IMR-90 (cell line): ENCODE measurements at regions not wholly inside any gene's neighbourhood (a gene's known extent, or its start where the extent isn't known, plus 50 kb on each side); places are given as distances from the start of the nearest gene placed in this dataset.
A peak's percentile ranks its signal among the peaks of the same experiment; 100 is the strongest.

ENCODE experiments used
- ATAC-seq: fragments of 200-7000 bp; cut with Tn5 transposase; 2 replicates; pipeline ENCODE4 v1.9.1; 2020; ENCODE audit warnings: low read depth, mild to moderate bottlenecking, moderate library complexity
- BruUV-seq: library from RNA; stranded (reverse); fragments of 400-500 nt; replicated peaks from 2 replicates; lab custom pipeline; 2021; lab: Mats Ljungman, UMichigan
- CTCF ChIA-PET: fragments of 300-600 bp; formaldehyde crosslinking; extraction: SDS; loops from one replicate; lab custom pipeline; 2021; ENCODE audit warnings: antibody characterized with exemption; lab: Yijun Ruan, JAX
- POLR2A ChIA-PET: fragments of 300-600 bp; sonication (Branson Sonifier 250); formaldehyde crosslinking; loops from one replicate; lab custom pipeline; 2022; ENCODE audit warnings: antibody characterized with exemption; ENCODE audit not compliant: unreplicated experiment; lab: Charles Lee
- DNase-seq: peaks from one replicate; pipeline ENCODE4 v3.0.0; 2013
- H2AFZ ChIP-seq: replicated peaks from 2 replicates; pipeline ENCODE3; 2013; ENCODE audit warnings: low read length, mild to moderate bottlenecking; ENCODE audit not compliant: poor library complexity
- H2AK5ac ChIP-seq: 2 replicates; pipeline ENCODE4 v1.6.1; 2013; ENCODE audit warnings: low read depth, low read length, inconsistent platforms
- H2AK9ac ChIP-seq: replicated peaks from 2 replicates; pipeline ENCODE3; 2013; ENCODE audit warnings: mild to moderate bottlenecking, low read depth, low read length, moderate library complexity; ENCODE audit not compliant: poor library complexity
- H2BK120ac ChIP-seq: 2 replicates; pipeline ENCODE4 v1.6.1; 2013; ENCODE audit warnings: low read depth, low read length, inconsistent platforms
- H2BK15ac ChIP-seq: 3 replicates; pipeline ENCODE4 v1.6.1; 2013; ENCODE audit warnings: low read depth, low read length, inconsistent platforms
- H2BK20ac ChIP-seq: 2 replicates; pipeline ENCODE4 v1.6.1; 2013; ENCODE audit warnings: low read depth, mild to moderate bottlenecking, inconsistent platforms, low read length, moderate library complexity
- H2BK5ac ChIP-seq: 2 replicates; pipeline ENCODE4 v1.6.1; 2013; ENCODE audit warnings: mild to moderate bottlenecking, low read depth, low read length, inconsistent platforms; ENCODE audit not compliant: poor library complexity, severe bottlenecking
- H3K14ac ChIP-seq: replicated peaks from 2 replicates; pipeline ENCODE4 v1.6.1; 2013; ENCODE audit warnings: low read depth, low read length, inconsistent platforms
- H3K18ac ChIP-seq: 2 replicates; pipeline ENCODE4 v1.6.1; 2013; ENCODE audit warnings: low read depth, low read length, control low read depth
- H3K23ac ChIP-seq: 2 replicates; pipeline ENCODE4 v1.6.1; 2013; ENCODE audit warnings: low read depth, low read length, inconsistent platforms
- H3K27ac ChIP-seq: 2 replicates; pipeline ENCODE4 v1.5.1; 2013; ENCODE audit warnings: mild to moderate bottlenecking, control low read depth, low read length; ENCODE audit not compliant: insufficient read depth
- H3K27me3 ChIP-seq: 2 replicates; pipeline ENCODE4 v1.6.1; 2013; ENCODE audit warnings: low read length; ENCODE audit not compliant: control insufficient read depth, insufficient read depth
- H3K36me3 ChIP-seq: 2 replicates; pipeline ENCODE4 v1.6.1; 2013; ENCODE audit warnings: low read length, mixed read lengths; ENCODE audit not compliant: control insufficient read depth, insufficient read depth
- H3K4ac ChIP-seq: 2 replicates; pipeline ENCODE4 v1.6.1; 2013; ENCODE audit warnings: low read depth, low read length, inconsistent platforms
- H3K4me1 ChIP-seq: 2 replicates; pipeline ENCODE4 v1.6.1; 2013; ENCODE audit warnings: low read length, mixed read lengths; ENCODE audit not compliant: control insufficient read depth, insufficient read depth
- H3K4me2 ChIP-seq: 2 replicates; pipeline ENCODE4 v1.6.1; 2013; ENCODE audit warnings: low read depth, mild to moderate bottlenecking, control low read depth, low read length, moderate library complexity
- H3K4me3 ChIP-seq: 2 replicates; pipeline ENCODE4 v1.5.1; 2013; ENCODE audit warnings: low read depth, mild to moderate bottlenecking, control low read depth, low read length, moderate library complexity; ENCODE audit not compliant: insufficient read depth
- H3K56ac ChIP-seq: 2 replicates; pipeline ENCODE4 v1.6.1; 2013; ENCODE audit warnings: low read length, inconsistent platforms; ENCODE audit not compliant: insufficient read depth; ENCODE audit errors: extremely low read depth
- H3K79me1 ChIP-seq, 2 experiments: 2 replicates each; pipeline ENCODE4 v1.6.1; 2013; ENCODE audit warnings: low read length in 2 of 2, inconsistent platforms in 1 of 2, low read depth in 1 of 2
- H3K9ac ChIP-seq: 2 replicates; pipeline ENCODE4 v1.6.1; 2013; ENCODE audit warnings: low read depth, low read length, control low read depth
- H3K9me1 ChIP-seq: 2 replicates; pipeline ENCODE4 v1.6.1; 2013; ENCODE audit warnings: low read length, inconsistent platforms; ENCODE audit not compliant: insufficient read depth
- H3K9me3 ChIP-seq: 2 replicates; pipeline ENCODE4 v1.6.1; 2013; ENCODE audit warnings: low read length; ENCODE audit not compliant: control insufficient read depth, insufficient read depth
- H4K20me1 ChIP-seq: 2 replicates; pipeline ENCODE4 v1.6.1; 2013; ENCODE audit warnings: low read length, inconsistent platforms; ENCODE audit not compliant: insufficient read depth
- H4K5ac ChIP-seq: 2 replicates; pipeline ENCODE4 v1.6.1; 2013; ENCODE audit warnings: mild to moderate bottlenecking, low read depth, low read length, control low read depth
- H4K8ac ChIP-seq, 2 experiments: 2 replicates each; pipeline ENCODE4 v1.6.1; 2013; ENCODE audit warnings: low read depth in 2 of 2, low read length in 2 of 2, control low read depth in 1 of 2, inconsistent platforms in 1 of 2
- H4K91ac ChIP-seq: 2 replicates; pipeline ENCODE4 v1.6.1; 2013; ENCODE audit warnings: low read depth, low read length, inconsistent platforms; ENCODE audit not compliant: insufficient read depth
- FOS ChIP-seq: fragments of 150-350 bp; IDR thresholded peaks from 2 replicates; pipeline ENCODE4 v1.6.1; 2016; ENCODE audit warnings: low read depth, low read length
- MAZ ChIP-seq: IDR thresholded peaks from 2 replicates; pipeline ENCODE4 v1.6.1; 2012; ENCODE audit warnings: low read depth, mild to moderate bottlenecking, low read length, improper control_type of control experiment, moderate library complexity, borderline replicate concordance
- MXI1 ChIP-seq: IDR thresholded peaks from 2 replicates; pipeline ENCODE4 v1.6.1; 2012; ENCODE audit warnings: low read depth, mild to moderate bottlenecking, low read length, moderate library complexity, borderline replicate concordance
- WGBS, 2 experiments: methylation state at CpG; one replicate each; pipeline versions ENCODE4 v1.1.5 to v1.1.7; 2013; ENCODE audit warnings: missing lambda C conversion rate in 2 of 2; ENCODE audit not compliant: insufficient read length in 1 of 2; ENCODE audit errors: extremely low coverage in 2 of 2; 5-methylcytosine and 5-hydroxymethylcytosine counted together
- dilution Hi-C: fragments of 300-500 bp; cut with HindIII; formaldehyde crosslinking; loops from one replicate; pipeline ENCODE4 v1.14.3; 2018; ENCODE audit warnings: low sequenced_read_pairs; ENCODE audit not compliant: unreplicated experiment
- in situ Hi-C: fragments of 300-500 bp; cut with MboI; formaldehyde crosslinking; loops from 3 replicates; pipeline ENCODE4 v1.14.3; 2019; ENCODE audit warnings: low sequenced_read_pairs, inconsistent platforms, mixed read lengths
- intact Hi-C: fragments of 100-400 bp; cut with micrococcal nuclease; formaldehyde crosslinking; loops from 2 replicates; pipeline ENCODE4 v1.10.0; 2022
- TF ChIP-seq, protein P1 (sequence below): fragments of 150-350 bp; IDR thresholded peaks from 2 replicates; pipeline ENCODE4 v1.6.1; 2016; ENCODE audit warnings: low read depth, mild to moderate bottlenecking, low read length, moderate library complexity, borderline replicate concordance
- TF ChIP-seq, protein P2 (sequence below): fragments of 150-350 bp; IDR thresholded peaks from 2 replicates; pipeline ENCODE4 v1.6.1; 2017; ENCODE audit warnings: mild to moderate bottlenecking, antibody characterized with exemption, low read length, low read depth

DNA sequence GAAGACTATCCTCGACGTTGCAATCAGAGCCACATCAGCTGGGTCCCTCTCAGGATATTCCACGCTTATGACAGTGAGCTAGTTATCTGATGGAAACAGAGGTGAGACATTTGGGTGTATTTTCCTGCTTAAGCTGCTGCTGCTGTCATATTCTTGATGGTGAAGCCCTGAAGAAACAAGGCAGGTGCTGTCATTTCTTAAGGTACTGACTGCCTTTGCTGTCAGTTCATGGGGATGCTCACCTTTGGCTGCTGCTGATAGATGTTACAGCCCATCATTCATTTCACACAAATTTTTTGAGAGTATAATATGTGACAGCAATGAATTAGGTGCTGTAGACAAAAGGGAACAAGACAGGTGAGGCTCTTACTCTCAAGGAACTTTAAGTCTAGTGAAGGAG is 577.4 kb downstream of the LMO4 start:
- H3K36me3 ChIP-seq, result no peaks in the 10 kb centered on the region
- no peaks in the 10 kb centered on the region for H3K9me1 ChIP-seq
- no peak overlapping the region for H3K18ac ChIP-seq
- H4K91ac ChIP-seq, result no peak overlapping the region
- POLR2A ChIA-PET, result no interaction called here
- no peak overlapping the region for H3K23ac ChIP-seq
- TF ChIP-seq, protein P1, sequence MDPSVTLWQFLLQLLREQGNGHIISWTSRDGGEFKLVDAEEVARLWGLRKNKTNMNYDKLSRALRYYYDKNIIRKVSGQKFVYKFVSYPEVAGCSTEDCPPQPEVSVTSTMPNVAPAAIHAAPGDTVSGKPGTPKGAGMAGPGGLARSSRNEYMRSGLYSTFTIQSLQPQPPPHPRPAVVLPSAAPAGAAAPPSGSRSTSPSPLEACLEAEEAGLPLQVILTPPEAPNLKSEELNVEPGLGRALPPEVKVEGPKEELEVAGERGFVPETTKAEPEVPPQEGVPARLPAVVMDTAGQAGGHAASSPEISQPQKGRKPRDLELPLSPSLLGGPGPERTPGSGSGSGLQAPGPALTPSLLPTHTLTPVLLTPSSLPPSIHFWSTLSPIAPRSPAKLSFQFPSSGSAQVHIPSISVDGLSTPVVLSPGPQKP, result no peak
- TF ChIP-seq MAZ (no peak), MXI1 (no peak), FOS (no peak)
- TF ChIP-seq, protein P2, sequence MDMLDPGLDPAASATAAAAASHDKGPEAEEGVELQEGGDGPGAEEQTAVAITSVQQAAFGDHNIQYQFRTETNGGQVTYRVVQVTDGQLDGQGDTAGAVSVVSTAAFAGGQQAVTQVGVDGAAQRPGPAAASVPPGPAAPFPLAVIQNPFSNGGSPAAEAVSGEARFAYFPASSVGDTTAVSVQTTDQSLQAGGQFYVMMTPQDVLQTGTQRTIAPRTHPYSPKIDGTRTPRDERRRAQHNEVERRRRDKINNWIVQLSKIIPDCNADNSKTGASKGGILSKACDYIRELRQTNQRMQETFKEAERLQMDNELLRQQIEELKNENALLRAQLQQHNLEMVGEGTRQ, result no peak
- H2BK15ac ChIP-seq, result no peak overlapping the region
- dilution Hi-C loops (no loop called here), in situ Hi-C loops (no loop called here), intact Hi-C loops (no loop called here)
- no peaks in the 10 kb centered on the region for H3K4me1 ChIP-seq
- no peak overlapping the region for H2BK20ac ChIP-seq
- H2BK120ac ChIP-seq, result no peak overlapping the region
- no peak overlapping the region for H2BK5ac ChIP-seq
- no peak overlapping the region for H3K27ac ChIP-seq
- H4K5ac ChIP-seq, result no peak overlapping the region
- no peak overlapping the region for H3K56ac ChIP-seq
- H3K79me1 ChIP-seq, result no peaks in the 10 kb centered on the region
- no peak overlapping the region for H2AK5ac ChIP-seq
- CTCF ChIA-PET, result no interaction called here
- H4K20me1 ChIP-seq, result no peaks in the 10 kb centered on the region
- DNase-seq (no peak), ATAC-seq (no peak)
- H2AFZ ChIP-seq, result no peak overlapping the region
- no peak overlapping the region for H4K8ac ChIP-seq
- H3K9me3 ChIP-seq, result no peaks in the 10 kb centered on the region
- no TSS peak for BruUV-seq
- no peak overlapping the region for H3K4ac ChIP-seq
- H3K14ac ChIP-seq, result no peak overlapping the region
- no peak overlapping the region for H3K4me2 ChIP-seq
- H2AK9ac ChIP-seq, result peak overlapping the region; percentile 44
- H3K27me3 ChIP-seq, result no peaks in the 10 kb centered on the region
- no peak overlapping the region for H3K9ac ChIP-seq
- no peak overlapping the region for H3K4me3 ChIP-seq
- no CpG with 5 or more reads among the region's 3 CpGs for WGBS, 2 experiments
